AG08396 (cell line): ENCODE measurements at regions not wholly inside any gene's neighbourhood (a gene's known extent, or its start where the extent isn't known, plus 50 kb on each side); places are given as distances from the start of the nearest gene placed in this dataset.
A peak's percentile ranks its signal among the peaks of the same experiment; 100 is the strongest.

Source experiments
- DNase-seq: peaks from one replicate; pipeline ENCODE4 v3.0.0; 2012; ENCODE audit warnings: low spot score, mixed read lengths

GRCh38 chr6:209432-210103, 82.7 kb upstream of the DUSP22 start:
- DNase-seq, result no peak

GRCh38 chr6:210104-210456, 82.2 kb upstream of the DUSP22 start:
- no peak for DNase-seq

- DNase-seq, result no peak
Measured at GRCh38 chr6:210778-211374, 81.4 kb upstream of the DUSP22 start.

GRCh38 chr6:211871-212497, 80.3 kb upstream of the DUSP22 start:
- DNase-seq, result no peak

GRCh38 chr6:213284-213683, 79.0 kb upstream of the DUSP22 start:
- no peak for DNase-seq

- no peak for DNase-seq
Measured at GRCh38 chr6:214428-214827, 77.9 kb upstream of the DUSP22 start.

- no peak for DNase-seq
Measured at GRCh38 chr6:215335-216034, 76.8 kb upstream of the DUSP22 start.

- DNase-seq, result no peak
Measured at GRCh38 chr6:217048-217659, 75.1 kb upstream of the DUSP22 start.

- DNase-seq, result no peak
Measured at GRCh38 chr6:218153-219018, 73.9 kb upstream of the DUSP22 start.

- DNase-seq, result no peak
Measured at GRCh38 chr6:219019-219570, 73.2 kb upstream of the DUSP22 start.

- peak; percentile 79 for DNase-seq
Measured at GRCh38 chr6:219641-220198, 72.6 kb upstream of the DUSP22 start.

GRCh38 chr6:220312-220711, 72.0 kb upstream of the DUSP22 start:
- DNase-seq, result no peak

- no peak for DNase-seq
Measured at GRCh38 chr6:220721-221475, 71.4 kb upstream of the DUSP22 start.

- DNase-seq, result no peak
Measured at GRCh38 chr6:221531-222349, 70.5 kb upstream of the DUSP22 start.

- no peak for DNase-seq
Measured at GRCh38 chr6:222468-222867, 69.8 kb upstream of the DUSP22 start.

GRCh38 chr6:223136-223535, 69.2 kb upstream of the DUSP22 start:
- no peak for DNase-seq

- peak; percentile 39 for DNase-seq
Measured at GRCh38 chr6:223763-224162, 68.5 kb upstream of the DUSP22 start.

GRCh38 chr6:224350-224749, 67.9 kb upstream of the DUSP22 start:
- no peak for DNase-seq

GRCh38 chr6:225121-225721, 67.1 kb upstream of the DUSP22 start:
- no peak for DNase-seq
